Aorta (tissue), 5 donors: ENCODE measurements at regions not wholly inside any gene's neighbourhood (a gene's known extent, or its start where the extent isn't known, plus 50 kb on each side); places are given as distances from the start of the nearest gene placed in this dataset.
"Not testable (repeated sequence)": the region's sequence is repeated elsewhere in the genome, so short reads cannot be mapped to it uniquely, and the experiment has no call there.

ENCODE experiments used
- ATAC-seq: fragments of 200-7000 bp; cut with Tn5 transposase; one replicate; pipeline ENCODE4 v1.9.1; 2022; ENCODE audit warnings: moderate library complexity; ENCODE audit not compliant: low FRiP score
- DNase-seq, 2 donors: peaks; one replicate each; pipeline ENCODE4 v3.0.0-alpha.2; 2020
- H3K27ac ChIP-seq, 2 donors: one replicate each; pipeline ENCODE4 v1.5.1; 2013; ENCODE audit warnings: low read length in 2 of 2, mild to moderate bottlenecking in 2 of 2, moderate library complexity in 2 of 2, control low read depth in 1 of 2, inconsistent platforms in 1 of 2, low read depth in 1 of 2
- H3K27me3 ChIP-seq, 2 donors: one replicate each; pipeline ENCODE4 v1.6.1; 2013; ENCODE audit warnings: control low read depth in 1 of 2, low read length in 1 of 2, mild to moderate bottlenecking in 1 of 2, moderate library complexity in 1 of 2; ENCODE audit not compliant: insufficient read depth in 2 of 2, control insufficient read depth in 1 of 2
- H3K36me3 ChIP-seq, 2 donors: one replicate each; pipeline ENCODE4 v1.6.1; 2013; ENCODE audit warnings: control low read depth in 1 of 2, low read length in 1 of 2, mild to moderate bottlenecking in 1 of 2; ENCODE audit not compliant: insufficient read depth in 2 of 2, control insufficient read depth in 1 of 2
- H3K4me1 ChIP-seq, 2 donors: one replicate each; pipeline ENCODE4 v1.6.1; 2013; ENCODE audit warnings: low read length in 2 of 2, control low read depth in 1 of 2, mild to moderate bottlenecking in 1 of 2, moderate library complexity in 1 of 2; ENCODE audit not compliant: insufficient read depth in 2 of 2, control insufficient read depth in 1 of 2
- H3K4me3 ChIP-seq, 2 donors: one replicate each; pipeline ENCODE4 v1.5.1; 2013; ENCODE audit warnings: low read length in 2 of 2, control low read depth in 1 of 2, mild to moderate bottlenecking in 1 of 2
- H3K9me3 ChIP-seq: one replicate; pipeline ENCODE4 v1.6.1; 2013; ENCODE audit warnings: mild to moderate bottlenecking, low read length; ENCODE audit not compliant: control insufficient read depth
- WGBS, 2 donors: extraction: QIAGEN DNeasy Blood & Tissue Kit; methylation state at CpG; one replicate each; pipeline ENCODE4 v1.1.7; 2013; 5-methylcytosine and 5-hydroxymethylcytosine counted together
- intact Hi-C, 2 donors: fragments of 100-400 bp; cut with DNase I; formaldehyde crosslinking; loops; one replicate each; pipeline versions ENCODE4 v1.14.2 to v1.15.0; 2022
- donor health status: healthy with polysubstance abuse.
- donor health status: Bipolar disorder and iron deficiency.
- donor health status: DM: no; HTN: no; CAD: no.
- donor health status: DM: no; HTN: no; CAD: no.
- donor health status: DM: yes; HTN: yes; CAD: no.

DNA sequence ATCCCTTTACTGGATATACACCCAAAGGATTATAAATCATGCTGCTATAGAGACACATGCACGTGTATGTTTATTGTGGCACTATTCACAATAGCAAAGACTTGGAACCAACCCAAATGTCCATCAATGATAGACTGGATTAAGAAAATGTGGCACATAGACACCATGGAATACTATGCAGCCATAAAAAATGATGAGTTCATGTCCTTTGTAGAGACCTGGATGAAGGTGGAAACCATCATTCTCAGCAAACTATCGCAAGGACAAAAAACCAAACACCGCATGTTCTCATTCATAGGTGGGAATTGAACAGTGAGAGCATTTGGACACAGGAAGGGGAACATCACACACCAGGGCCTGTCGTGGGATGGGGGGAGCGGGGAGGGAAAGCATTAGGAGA is 52.4 kb upstream of the FAM135A start:
- intact Hi-C loops: loop anchor here in 1 of 2 donors (10.0 kb wide), 1 partner anchor 136 kb away; no protein-coding TSS in a partner anchor
- not testable (repeated sequence) for ATAC-seq

DNA sequence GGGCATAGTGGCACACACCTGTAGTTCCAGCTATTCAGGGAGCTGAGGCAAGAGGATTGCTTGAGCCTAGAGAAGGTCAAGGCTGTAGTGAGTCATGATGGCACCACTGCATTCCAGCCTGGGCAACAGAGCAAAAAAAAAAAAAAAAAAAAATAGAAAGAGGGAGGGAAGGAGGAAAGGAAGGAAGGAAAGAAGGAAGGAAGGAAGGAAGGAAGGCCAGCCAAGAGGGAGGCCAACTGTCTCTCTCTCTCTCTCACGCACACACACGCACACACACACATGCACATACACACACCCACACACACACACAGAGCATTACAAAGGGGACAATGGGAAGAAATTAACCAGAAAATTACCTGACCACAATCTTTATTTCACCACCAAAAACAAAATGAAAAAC is 50.6 kb upstream of the COL9A1 start:
- Histone ChIP-seq H3K36me3 (no peaks in the 10 kb centered on the region), H3K4me1 (no peaks in the 10 kb centered on the region), H3K4me3 (no peak overlapping the region), H3K27ac (no peak overlapping the region), H3K27me3 (no peaks in the 10 kb centered on the region), H3K9me3 (no peaks in the 10 kb centered on the region)
- intact Hi-C loops: no loop called here
- DNase-seq: no peak
- ATAC-seq: no peak
- WGBS, 2 donors: 91 to 93% methylated on average over 2 of the region's 2 CpGs

More for the DNA sequence above, 52.4 kb upstream of the FAM135A start:
- H3K9me3 ChIP-seq, H3K4me1 ChIP-seq, DNase-seq, H3K36me3 ChIP-seq, H3K4me3 ChIP-seq, H3K27me3 ChIP-seq, H3K27ac ChIP-seq: not testable (repeated sequence)
- WGBS, 2 donors: 84% methylated on average over 5 of the region's 5 CpGs
